HepG2 (cell line): ENCODE measurements at regions not wholly inside any gene's neighbourhood (a gene's known extent, or its start where the extent isn't known, plus 50 kb on each side); places are given as distances from the start of the nearest gene placed in this dataset.

Experiments used
- ATAC-seq: fragments of 200-7000 bp; cut with Tn5 transposase; 3 replicates; pipeline ENCODE4 v1.9.1; 2020; ENCODE audit warnings: mild to moderate bottlenecking, moderate library complexity
- BruUV-seq: library from RNA; stranded (reverse); fragments of 400-500 nt; replicated peaks from 2 replicates; lab custom pipeline; 2021; lab: Mats Ljungman, UMichigan
- CTCF ChIA-PET: fragments of 300-600 bp; formaldehyde crosslinking; extraction: SDS; loops from one replicate; lab custom pipeline; 2021; ENCODE audit warnings: low total read pairs, inconsistent platforms, low intra/inter-chr PET ratio; lab: Yijun Ruan, JAX
- POLR2A ChIA-PET: fragments of 350-600 bp; sonication (Branson Sonifier 250); formaldehyde crosslinking; loops from one replicate; lab custom pipeline; 2020; ENCODE audit warnings: antibody characterized with exemption, inconsistent platforms; lab: Yijun Ruan, JAX
- DNase-seq: peaks from one replicate; pipeline ENCODE4 v3.0.0-alpha.2; 2015; ENCODE audit warnings: low spot score
- FAIRE-seq: peaks from 3 replicates; lab custom pipeline; 2011; peaks lifted over from hg19 to GRCh38; lab: Jason Lieb, UNC
- H2AFZ ChIP-seq: one replicate; pipeline ENCODE4 v1.6.1; 2011; ENCODE audit warnings: low read length, inconsistent platforms
- H3K27ac ChIP-seq: fragments of 300-600 bp; 3 replicates; pipeline ENCODE4 v1.8.0; 2011; ENCODE audit warnings: mixed run types, mild to moderate bottlenecking, mixed read lengths, low read length, inconsistent platforms; ENCODE audit not compliant: insufficient read depth; ENCODE audit errors: extremely low read length
- H3K27me3 ChIP-seq, 2 experiments: fragments of 200-600 bp in 1 of 2; 2 replicates in 1 of 2; 3 replicates in 1 of 2; pipeline versions ENCODE4 v1.6.0 to v1.8.0; 2011; ENCODE audit warnings: low read length in 2 of 2, mild to moderate bottlenecking in 2 of 2, moderate library complexity in 2 of 2, inconsistent platforms in 1 of 2; ENCODE audit not compliant: insufficient read depth in 2 of 2, control insufficient read depth in 1 of 2
- H3K36me3 ChIP-seq, 2 experiments: fragments of 200-600 bp in 1 of 2; replicated peaks in 1 of 2; 2 replicates in 1 of 2; 3 replicates in 1 of 2; pipeline versions ENCODE4 v1.5.1 to v1.8.0; 2011; ENCODE audit warnings: low read length in 2 of 2, inconsistent platforms in 1 of 2; ENCODE audit not compliant: insufficient read depth in 2 of 2, control insufficient read depth in 1 of 2
- H3K4me1 ChIP-seq: 2 replicates; pipeline ENCODE4 v1.5.1; 2012; ENCODE audit warnings: low read length, inconsistent platforms; ENCODE audit not compliant: insufficient read depth
- H3K4me2 ChIP-seq: 2 replicates; pipeline ENCODE4 v1.6.0; 2011; ENCODE audit warnings: low read depth, low read length, inconsistent platforms
- H3K4me3 ChIP-seq, 3 experiments: fragments of 200-600 bp in 1 of 3; sonication (generic), shearing (Covaris generic) in 1 of 3; replicated peaks in 1 of 3; 2 replicates each; pipeline ENCODE4 v1.5.1; 2011 to 2016; ENCODE audit warnings: low read length in 3 of 3, inconsistent platforms in 2 of 3, low read depth in 2 of 3, mild to moderate bottlenecking in 2 of 3, control low read depth in 1 of 3, mixed read lengths in 1 of 3; ENCODE audit not compliant: insufficient read depth in 1 of 3
- H3K79me2 ChIP-seq: one replicate; pipeline ENCODE4 v1.6.1; 2011; ENCODE audit warnings: low read length, inconsistent platforms; ENCODE audit not compliant: insufficient read depth
- H3K9ac ChIP-seq: 2 replicates; pipeline ENCODE4 v1.6.0; 2011; ENCODE audit warnings: mild to moderate bottlenecking, low read depth, low read length, inconsistent platforms; ENCODE audit not compliant: insufficient read depth
- H3K9me3 ChIP-seq: 2 replicates; pipeline ENCODE4 v1.5.1; 2012; ENCODE audit warnings: mild to moderate bottlenecking, low read length
- H4K20me1 ChIP-seq: 2 replicates; pipeline ENCODE4 v1.6.0; 2011; ENCODE audit warnings: inconsistent platforms, mild to moderate bottlenecking, low read length, moderate library complexity; ENCODE audit not compliant: insufficient read depth
- KDM2A ChIP-seq: sonication (generic); formaldehyde crosslinking; IDR thresholded peaks from 2 replicates; pipeline ENCODE4 v1.4.0; 2020; ENCODE audit warnings: low read depth, missing genetic modification reagents, borderline replicate concordance
- NCOR1 ChIP-seq: fragments of 200-600 bp; sonication (generic); IDR thresholded peaks from 2 replicates; pipeline ENCODE4 v1.7.0; 2017; ENCODE audit warnings: antibody characterized with exemption, low read length, borderline replicate concordance
- NKX3-1 ChIP-seq: sonication (generic); formaldehyde crosslinking; IDR thresholded peaks from 2 replicates; pipeline ENCODE4 v1.5.0; 2020; ENCODE audit warnings: missing genetic modification reagents
- PAF1 ChIP-seq: IDR thresholded peaks from 2 replicates; pipeline ENCODE4 v1.6.1; 2016; ENCODE audit warnings: missing genetic modification reagents, missing compliant biosample characterization
- RXRA ChIP-seq: sonication (generic); formaldehyde crosslinking; IDR thresholded peaks from 2 replicates; pipeline ENCODE4 v1.5.1; 2020; ENCODE audit warnings: missing genetic modification reagents
- ZNF619 ChIP-seq: sonication (generic); formaldehyde crosslinking; IDR thresholded peaks from 2 replicates; pipeline ENCODE4 v1.4.0; 2020; ENCODE audit warnings: mild to moderate bottlenecking, missing genetic modification reagents
- ZNF652 ChIP-seq: IDR thresholded peaks from 2 replicates; pipeline ENCODE4 v1.6.1; 2016; ENCODE audit warnings: low read depth, borderline replicate concordance
- WGBS: methylation state at CpG from one replicate; pipeline ENCODE4 v1.1.6; 2017; ENCODE audit warnings: low lambda C conversion rate; 5-methylcytosine and 5-hydroxymethylcytosine counted together
- in situ Hi-C: cut with HindIII; loops from 2 replicates; pipeline ENCODE4 v1.10.0; 2017; ENCODE audit warnings: low pct_unique_long_range_greater_than_20kb; ENCODE audit not compliant: extremely low pct_ligation_motif_present
- intact Hi-C: fragments of 100-400 bp; cut with micrococcal nuclease; formaldehyde crosslinking; loops from one replicate; pipeline ENCODE4 v1.10.0; 2022; ENCODE audit not compliant: unreplicated experiment
- TF ChIP-seq, protein P1 (sequence below): sonication (generic); formaldehyde crosslinking; IDR thresholded peaks from 2 replicates; pipeline ENCODE4 v1.4.0; 2020; ENCODE audit warnings: missing genetic modification reagents, mild to moderate bottlenecking, borderline replicate concordance
- TF ChIP-seq, protein P2 (sequence below), 2 experiments: fragments of 450-650 bp in 1 of 2; sonication (generic) in 1 of 2; formaldehyde crosslinking in 1 of 2; IDR thresholded peaks; 2 replicates each; pipeline versions ENCODE4 v1.6.1 to v1.8.0; 2016 to 2022; ENCODE audit warnings: antibody characterized with exemption in 1 of 2, mild to moderate bottlenecking in 1 of 2, missing genetic modification reagents in 1 of 2
- TF ChIP-seq, protein P3 (sequence below): sonication (generic); formaldehyde crosslinking; IDR thresholded peaks from 2 replicates; pipeline ENCODE4 v1.4.0; 2020; ENCODE audit warnings: mild to moderate bottlenecking, missing genetic modification reagents

DNA sequence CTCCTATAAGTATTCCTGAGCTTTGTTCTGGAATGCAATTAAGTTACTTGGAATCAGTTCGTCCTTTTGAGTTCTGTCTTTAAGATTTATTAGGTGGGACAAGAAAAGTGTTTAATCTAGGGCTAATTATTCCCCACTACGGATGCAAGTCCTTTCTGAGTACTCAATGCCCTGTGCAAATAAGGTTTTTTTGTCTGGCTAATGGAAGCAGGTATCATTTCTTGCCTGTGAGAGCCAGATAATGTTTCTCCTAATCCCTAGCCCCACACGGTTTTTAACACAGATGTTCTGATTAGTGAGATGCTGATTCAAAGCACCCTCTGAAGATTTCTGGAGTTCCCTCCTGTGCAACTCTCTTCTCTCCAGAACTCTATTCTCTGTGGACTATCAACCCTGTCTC is 296.6 kb upstream of the PRICKLE1 start:
- Histone ChIP-seq H3K36me3 (no peaks in the 10 kb centered on the region), H3K9me3 (no peaks in the 10 kb centered on the region), H3K27ac (no peak overlapping the region), H3K4me1 (no peaks in the 10 kb centered on the region), H4K20me1 (no peaks in the 10 kb centered on the region), H3K4me3 (no peak overlapping the region), H2AFZ (no peak overlapping the region), H3K27me3 (no peaks in the 10 kb centered on the region), H3K9ac (no peak overlapping the region), H3K4me2 (no peak overlapping the region), H3K79me2 (no peaks in the 10 kb centered on the region)
- WGBS: 2% methylated on average over 3 of the region's 3 CpGs
- BruUV-seq: no TSS peak
- no peak for DNase-seq
- no peak for ATAC-seq
- CTCF ChIA-PET: no interaction called here
- POLR2A ChIA-PET: no interaction called here
- in situ Hi-C loops (no loop called here), intact Hi-C loops (no loop called here)
- FAIRE-seq: no peak
- TF ChIP-seq RXRA (CRISPR knock-in tag): no peak
- no peak for TF ChIP-seq PAF1 (CRISPR knock-in tag)
- no peak for TF ChIP-seq ZNF652 (CRISPR knock-in tag)
- TF ChIP-seq, protein P1, sequence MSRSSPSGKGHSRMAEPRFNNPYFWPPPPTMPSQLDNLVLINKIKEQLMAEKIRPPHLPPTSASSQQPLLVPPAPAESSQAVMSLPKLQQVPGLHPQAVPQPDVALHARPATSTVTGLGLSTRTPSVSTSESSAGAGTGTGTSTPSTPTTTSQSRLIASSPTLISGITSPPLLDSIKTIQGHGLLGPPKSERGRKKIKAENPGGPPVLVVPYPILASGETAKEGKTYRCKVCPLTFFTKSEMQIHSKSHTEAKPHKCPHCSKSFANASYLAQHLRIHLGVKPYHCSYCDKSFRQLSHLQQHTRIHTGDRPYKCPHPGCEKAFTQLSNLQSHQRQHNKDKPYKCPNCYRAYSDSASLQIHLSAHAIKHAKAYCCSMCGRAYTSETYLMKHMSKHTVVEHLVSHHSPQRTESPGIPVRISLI (CRISPR knock-in tag): no peak
- TF ChIP-seq, protein P2, sequence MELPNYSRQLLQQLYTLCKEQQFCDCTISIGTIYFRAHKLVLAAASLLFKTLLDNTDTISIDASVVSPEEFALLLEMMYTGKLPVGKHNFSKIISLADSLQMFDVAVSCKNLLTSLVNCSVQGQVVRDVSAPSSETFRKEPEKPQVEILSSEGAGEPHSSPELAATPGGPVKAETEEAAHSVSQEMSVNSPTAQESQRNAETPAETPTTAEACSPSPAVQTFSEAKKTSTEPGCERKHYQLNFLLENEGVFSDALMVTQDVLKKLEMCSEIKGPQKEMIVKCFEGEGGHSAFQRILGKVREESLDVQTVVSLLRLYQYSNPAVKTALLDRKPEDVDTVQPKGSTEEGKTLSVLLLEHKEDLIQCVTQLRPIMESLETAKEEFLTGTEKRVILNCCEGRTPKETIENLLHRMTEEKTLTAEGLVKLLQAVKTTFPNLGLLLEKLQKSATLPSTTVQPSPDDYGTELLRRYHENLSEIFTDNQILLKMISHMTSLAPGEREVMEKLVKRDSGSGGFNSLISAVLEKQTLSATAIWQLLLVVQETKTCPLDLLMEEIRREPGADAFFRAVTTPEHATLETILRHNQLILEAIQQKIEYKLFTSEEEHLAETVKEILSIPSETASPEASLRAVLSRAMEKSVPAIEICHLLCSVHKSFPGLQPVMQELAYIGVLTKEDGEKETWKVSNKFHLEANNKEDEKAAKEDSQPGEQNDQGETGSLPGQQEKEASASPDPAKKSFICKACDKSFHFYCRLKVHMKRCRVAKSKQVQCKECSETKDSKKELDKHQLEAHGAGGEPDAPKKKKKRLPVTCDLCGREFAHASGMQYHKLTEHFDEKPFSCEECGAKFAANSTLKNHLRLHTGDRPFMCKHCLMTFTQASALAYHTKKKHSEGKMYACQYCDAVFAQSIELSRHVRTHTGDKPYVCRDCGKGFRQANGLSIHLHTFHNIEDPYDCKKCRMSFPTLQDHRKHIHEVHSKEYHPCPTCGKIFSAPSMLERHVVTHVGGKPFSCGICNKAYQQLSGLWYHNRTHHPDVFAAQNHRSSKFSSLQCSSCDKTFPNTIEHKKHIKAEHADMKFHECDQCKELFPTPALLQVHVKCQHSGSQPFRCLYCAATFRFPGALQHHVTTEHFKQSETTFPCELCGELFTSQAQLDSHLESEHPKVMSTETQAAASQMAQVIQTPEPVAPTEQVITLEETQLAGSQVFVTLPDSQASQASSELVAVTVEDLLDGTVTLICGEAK (IDR thresholded peaks at IDR 0.05): no peak
- TF ChIP-seq, protein P2 (CRISPR knock-in tag; IDR thresholded peaks at IDR 0.05): no peak
- TF ChIP-seq ZNF619: no peak
- no peak for TF ChIP-seq KDM2A (CRISPR knock-in tag)
- TF ChIP-seq, protein P3, sequence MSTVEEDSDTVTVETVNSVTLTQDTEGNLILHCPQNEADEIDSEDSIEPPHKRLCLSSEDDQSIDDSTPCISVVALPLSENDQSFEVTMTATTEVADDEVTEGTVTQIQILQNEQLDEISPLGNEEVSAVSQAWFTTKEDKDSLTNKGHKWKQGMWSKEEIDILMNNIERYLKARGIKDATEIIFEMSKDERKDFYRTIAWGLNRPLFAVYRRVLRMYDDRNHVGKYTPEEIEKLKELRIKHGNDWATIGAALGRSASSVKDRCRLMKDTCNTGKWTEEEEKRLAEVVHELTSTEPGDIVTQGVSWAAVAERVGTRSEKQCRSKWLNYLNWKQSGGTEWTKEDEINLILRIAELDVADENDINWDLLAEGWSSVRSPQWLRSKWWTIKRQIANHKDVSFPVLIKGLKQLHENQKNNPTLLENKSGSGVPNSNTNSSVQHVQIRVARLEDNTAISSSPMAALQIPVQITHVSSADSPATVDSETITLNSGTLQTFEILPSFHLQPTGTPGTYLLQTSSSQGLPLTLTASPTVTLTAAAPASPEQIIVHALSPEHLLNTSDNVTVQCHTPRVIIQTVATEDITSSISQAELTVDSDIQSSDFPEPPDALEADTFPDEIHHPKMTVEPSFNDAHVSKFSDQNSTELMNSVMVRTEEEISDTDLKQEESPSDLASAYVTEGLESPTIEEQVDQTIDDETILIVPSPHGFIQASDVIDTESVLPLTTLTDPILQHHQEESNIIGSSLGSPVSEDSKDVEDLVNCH: no peak
- no peak for TF ChIP-seq NKX3-1 (CRISPR knock-in tag)
- TF ChIP-seq NCOR1: no peak
